ENCODE measurements at regions not wholly inside any gene's neighbourhood (a gene's known extent, or its start where the extent isn't known, plus 50 kb on each side); places are given as distances from the start of the nearest gene placed in this dataset.

- TF ChIP-seq REST (tag by site-specific recombination; IDR thresholded peaks at IDR 0.05) = no peak
- no peak for TF ChIP-seq ZNF362 (tag by site-specific recombination; IDR thresholded peaks at IDR 0.05)
- TF ChIP-seq ZNF777 (tag by site-specific recombination; IDR thresholded peaks at IDR 0.05; ENCODE audit: borderline replicate concordance) = no peak
- no peak for TF ChIP-seq TRIM28 (IDR thresholded peaks at IDR 0.05; ENCODE audit: borderline replicate concordance, low read length)
- no peak for TF ChIP-seq ZNF521 (tag by site-specific recombination; IDR thresholded peaks at IDR 0.05)
- TF ChIP-seq ZNF768 (tag by site-specific recombination; IDR thresholded peaks at IDR 0.05) = no peak
- TF ChIP-seq BCL11A (tag by site-specific recombination; IDR thresholded peaks at IDR 0.05; ENCODE audit: low read depth) = no peak
These were observed 90.4 kb upstream of the TNRC6C start (continued) for GRCh38 chr17:77867976-77868713.

- CTCF ChIA-PET = interaction anchor here (0.5 kb wide), 1 partner anchor 209 kb away, joined by 3 read pairs; no protein-coding TSS in a partner anchor
- TF ChIP-seq ZNF785 (tag by site-specific recombination; IDR thresholded peaks at IDR 0.05) = no peak
- TF ChIP-seq KLF7 (tag by site-specific recombination; IDR thresholded peaks at IDR 0.05; ENCODE audit: borderline replicate concordance) = no peak
- TF ChIP-seq TCF7L2 (IDR thresholded peaks at IDR 0.05; ENCODE audit: borderline replicate concordance, low read depth, low read length) = no peak
- Histone ChIP-seq H3K4me3 (ENCODE audit: low read depth, low read length) (no peak overlapping the region), H3K9me3 (ENCODE audit: control insufficient read depth, insufficient read depth, low read depth, low read length) (no peaks in the 10 kb centered on the region), H3K36me3 (ENCODE audit: control insufficient read depth in 2 of 2, insufficient read depth in 1 of 2, low read length in 2 of 2) (no peaks in the 10 kb centered on the region), H3K27ac (ENCODE audit: extremely low read depth, low read depth, low read length) (no peak overlapping the region), H3K4me1 (ENCODE audit: control insufficient read depth, insufficient read depth, low read length) (no peaks in the 10 kb centered on the region)
- POLR2A ChIA-PET = interaction anchor here (1.2 kb wide), 1 partner anchor 89 kb away, joined by 5 read pairs; the partner anchor contains the start of gene TNRC6C
These were observed 89.4 kb upstream of the TNRC6C start for GRCh38 chr17:77869041-77869599.

GRCh38 chr17:77869665-77870132 lies 88.8 kb upstream of the TNRC6C start:
- ChIA-PET POLR2A (interaction anchor here (1.2 kb wide), 1 partner anchor 89 kb away, joined by 5 read pairs; the partner anchor contains the start of gene TNRC6C), CTCF (interaction anchor here (0.7 kb wide), 1 partner anchor 147 kb away, joined by 3 read pairs; no protein-coding TSS in a partner anchor)
- Histone ChIP-seq H3K9me3 (ENCODE audit: control insufficient read depth, insufficient read depth, low read depth, low read length) (no peaks in the 10 kb centered on the region), H3K36me3 (ENCODE audit: control insufficient read depth in 2 of 2, insufficient read depth in 1 of 2, low read length in 2 of 2) (no peaks in the 10 kb centered on the region), H3K27ac (ENCODE audit: extremely low read depth, low read depth, low read length) (no peak overlapping the region), H3K4me1 (ENCODE audit: control insufficient read depth, insufficient read depth, low read length) (no peaks in the 10 kb centered on the region), H3K4me3 (ENCODE audit: low read depth, low read length) (no peak overlapping the region)
- TF ChIP-seq ZNF580 (tag by site-specific recombination; IDR thresholded peaks at IDR 0.05) (no peak), ZNF510 (tag by site-specific recombination; IDR thresholded peaks at IDR 0.05; ENCODE audit: insufficient replicate concordance) (no peak), ZBTB49 (tag by site-specific recombination; IDR thresholded peaks at IDR 0.05; ENCODE audit: low read depth) (no peak), ZNF169 (tag by site-specific recombination; IDR thresholded peaks at IDR 0.05) (no peak)
